SW480 (cell line): ENCODE measurements at regions not wholly inside any gene's neighbourhood (a gene's known extent, or its start where the extent isn't known, plus 50 kb on each side); places are given as distances from the start of the nearest gene placed in this dataset.

Experiments used
- DNase-seq: peaks from one replicate; pipeline ENCODE4 v3.0.0-alpha.2; 2016; ENCODE audit warnings: low spot score

DNA sequence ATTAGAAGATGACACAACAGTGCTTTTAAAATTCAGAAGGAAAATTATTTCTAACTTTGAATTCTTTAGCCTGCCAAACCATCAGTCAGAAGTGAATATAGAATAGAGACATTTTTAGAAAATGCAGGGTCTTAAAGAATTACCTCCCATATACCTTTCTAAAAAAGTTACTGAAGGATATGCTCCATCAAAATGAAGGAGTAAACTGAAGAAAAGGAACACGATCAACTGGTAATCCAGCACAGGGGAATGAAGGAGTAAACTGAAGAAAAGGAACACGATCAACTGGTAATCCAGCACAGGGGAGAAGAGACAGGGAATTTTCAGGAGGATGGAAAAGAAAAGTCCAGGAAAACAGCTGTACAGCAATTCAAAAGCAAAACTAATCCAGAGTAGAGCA, 75.4 kb upstream of the LDLRAD3 start:
- DNase-seq = no peak

GRCh38 chr11:35873721-35874120, 70.1 kb upstream of the LDLRAD3 start:
- DNase-seq = no peak

DNA sequence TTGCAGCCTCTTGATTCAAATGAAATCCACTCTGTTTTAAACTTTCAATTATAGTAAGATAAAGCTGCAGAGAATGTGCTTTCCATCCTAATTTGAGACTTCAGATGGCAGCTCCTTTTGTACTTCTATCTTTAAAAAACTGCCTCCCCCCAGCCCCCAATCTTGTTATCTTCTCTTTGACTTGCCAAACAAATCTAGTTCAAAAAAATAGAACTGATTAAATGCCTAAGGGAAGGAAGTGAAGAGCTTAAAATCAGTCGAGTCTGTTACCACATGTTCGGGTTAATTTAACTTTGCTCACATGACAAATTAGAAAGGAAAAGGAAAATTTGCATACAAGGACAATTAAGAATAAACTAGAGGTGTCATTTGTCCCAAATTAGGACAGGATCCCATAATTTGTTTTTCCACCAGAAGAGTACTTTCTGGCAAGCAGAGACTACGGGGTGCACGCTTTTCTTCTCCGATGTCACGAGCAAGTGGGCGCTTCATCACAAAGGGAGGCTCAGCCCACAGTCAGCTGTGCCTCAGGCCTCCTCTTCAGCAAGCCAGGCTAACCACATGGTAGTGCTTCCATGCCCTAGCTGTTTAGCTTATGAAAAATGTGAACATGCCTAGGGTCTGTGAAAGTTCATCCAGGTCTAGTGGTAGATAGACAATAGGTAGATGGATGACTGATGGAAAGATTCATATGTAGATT, 69.0 kb upstream of the LDLRAD3 start:
- no peak for DNase-seq

- no peak for DNase-seq
Observed at GRCh38 chr11:35875466-35875865, 68.4 kb upstream of the LDLRAD3 start.

DNA sequence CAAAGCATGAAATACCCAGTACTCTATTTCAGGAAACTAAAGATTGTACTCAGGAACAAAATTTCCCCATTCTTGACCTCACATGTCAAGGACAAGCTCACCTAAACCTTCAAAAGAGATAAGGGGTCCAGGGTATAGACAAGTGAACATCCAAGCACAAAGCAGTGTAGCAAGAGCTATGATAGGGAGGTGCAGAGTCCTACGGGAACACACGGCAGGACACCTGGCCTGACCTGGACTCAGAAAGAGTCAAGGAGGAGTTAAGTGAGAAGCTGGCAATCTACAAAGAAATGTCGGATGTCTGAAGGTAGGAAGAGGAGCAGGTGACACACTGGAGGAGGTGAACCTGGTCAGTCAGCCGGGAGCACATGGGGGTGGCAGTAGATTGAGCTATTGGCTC, 67.1 kb upstream of the LDLRAD3 start:
- DNase-seq = no peak

DNA sequence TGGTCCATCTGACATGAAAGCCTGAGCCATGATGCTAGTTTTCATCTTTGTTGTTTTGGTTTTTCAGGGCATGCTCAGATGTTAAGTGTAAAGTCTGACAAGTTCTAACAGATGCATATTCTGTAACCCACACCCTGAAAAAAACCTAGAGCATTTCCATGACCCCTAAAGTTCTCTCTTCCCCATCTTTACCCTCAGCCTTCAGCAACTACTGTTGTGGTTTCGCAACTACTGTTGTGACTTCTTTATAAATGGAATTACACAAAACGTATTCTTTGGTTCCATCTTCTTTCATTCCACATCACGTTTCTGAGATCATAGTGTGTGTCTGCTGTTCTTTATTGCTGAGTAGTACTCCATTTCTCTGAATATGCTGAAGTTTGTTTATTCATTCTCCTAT, 65.1 kb upstream of the LDLRAD3 start:
- DNase-seq = no peak

DNA sequence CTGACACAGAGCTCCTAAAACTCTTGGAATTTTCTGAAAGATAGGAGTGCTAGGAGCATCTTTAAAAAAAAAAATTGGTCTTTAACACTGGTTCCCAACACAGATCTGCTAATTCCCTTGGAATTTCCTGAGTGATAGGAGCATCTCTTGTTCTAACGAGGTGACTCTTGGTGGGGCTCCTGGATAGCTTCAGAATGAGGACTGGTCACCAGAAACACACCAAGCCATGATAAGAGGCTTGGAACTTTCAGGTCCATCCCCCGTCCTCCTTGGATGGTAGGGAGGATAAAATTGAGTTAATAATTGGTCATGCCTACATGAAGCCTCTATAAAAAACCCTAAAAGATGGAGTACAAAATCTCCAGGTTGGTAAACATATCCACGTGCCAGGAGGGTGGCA, 64.5 kb upstream of the LDLRAD3 start:
- no peak for DNase-seq

- no peak for DNase-seq
Observed at GRCh38 chr11:35886759-35887158, 57.1 kb upstream of the LDLRAD3 start.

GRCh38 chr11:35887737-35888136, 56.1 kb upstream of the LDLRAD3 start:
- DNase-seq = no peak

DNA sequence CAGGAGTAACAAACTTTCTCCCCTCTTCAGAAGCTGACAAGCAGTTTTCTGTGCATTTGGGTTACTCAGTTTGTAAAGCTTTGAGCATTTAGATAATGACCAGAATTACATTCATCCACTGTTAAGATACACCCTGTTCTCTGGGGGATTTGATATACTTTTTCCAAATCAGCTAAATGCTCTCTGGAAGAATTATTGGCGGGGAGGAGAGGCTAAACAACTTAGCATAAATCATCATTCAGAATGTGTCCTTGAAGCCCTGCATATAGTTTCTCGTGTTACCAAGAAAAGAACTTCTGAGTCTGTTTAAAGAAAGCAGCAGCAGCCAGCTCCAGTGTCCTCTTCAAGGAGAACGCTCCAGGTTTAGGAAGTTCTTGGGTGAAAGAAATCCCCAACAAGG, 54.9 kb upstream of the LDLRAD3 start:
- no peak for DNase-seq

DNA sequence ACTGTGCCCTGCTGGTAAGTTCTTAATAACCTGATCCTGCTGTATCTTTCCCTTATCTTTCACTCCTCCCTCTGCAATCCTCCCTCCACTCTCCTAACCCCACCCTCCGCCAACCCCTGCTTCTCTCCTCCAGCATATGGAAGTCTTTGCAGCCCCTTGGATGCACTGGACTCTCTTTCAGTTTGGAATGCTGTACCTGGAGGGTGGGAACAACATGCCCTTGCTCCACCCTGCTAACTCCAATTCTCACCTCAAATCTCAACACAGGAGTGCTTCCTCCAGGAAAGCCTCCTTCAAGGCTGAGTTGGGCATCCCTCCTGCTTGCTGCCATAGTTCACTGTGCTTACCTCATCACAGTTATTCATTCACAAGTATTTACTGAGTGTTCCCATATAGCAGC, 52.8 kb upstream of the LDLRAD3 start:
- no peak for DNase-seq

- DNase-seq = no peak
Observed at GRCh38 chr11:35892166-35892565, 51.7 kb upstream of the LDLRAD3 start.

DNA sequence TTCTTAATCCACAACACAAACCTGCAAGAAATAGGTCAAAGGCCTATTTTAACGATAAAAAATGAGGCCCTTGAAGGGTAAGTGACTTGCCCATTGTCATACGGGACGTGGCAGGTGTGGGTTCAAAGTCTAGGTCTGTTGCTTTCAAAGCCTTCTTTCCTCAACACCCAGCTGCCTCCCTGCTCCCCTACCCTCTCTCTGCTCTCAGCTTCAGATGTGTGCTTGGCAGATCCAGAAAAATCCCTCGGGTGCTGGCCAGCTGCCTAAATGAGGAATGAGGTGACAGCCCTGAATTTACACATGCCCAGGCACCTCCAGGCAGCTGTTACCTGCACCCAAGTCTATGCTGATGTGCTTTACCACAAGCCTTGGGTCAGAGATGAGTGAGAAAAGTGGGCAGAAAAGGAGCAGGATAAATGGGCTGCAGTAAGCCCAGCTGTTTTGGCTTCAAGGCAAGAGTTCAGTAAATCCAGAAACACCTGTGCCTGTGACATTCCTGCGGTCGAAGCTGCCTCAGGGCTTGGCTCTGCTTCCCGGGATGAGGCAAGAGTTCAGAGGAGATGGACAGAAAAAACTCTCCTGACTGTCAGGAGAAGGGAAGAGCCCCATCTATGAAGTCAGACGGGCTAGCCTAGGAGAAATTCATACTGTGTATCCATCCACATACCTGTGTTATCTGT, 49.9 kb upstream of the LDLRAD3 start:
- DNase-seq = peak; percentile 87
